Fibroblast of upper back skin (primary cell): ENCODE measurements at regions not wholly inside any gene's neighbourhood (a gene's known extent, or its start where the extent isn't known, plus 50 kb on each side); places are given as distances from the start of the nearest gene placed in this dataset.

Experiments used
- DNase-seq: peaks from one replicate; pipeline ENCODE4 v3.0.0-alpha.2; 2013

DNA sequence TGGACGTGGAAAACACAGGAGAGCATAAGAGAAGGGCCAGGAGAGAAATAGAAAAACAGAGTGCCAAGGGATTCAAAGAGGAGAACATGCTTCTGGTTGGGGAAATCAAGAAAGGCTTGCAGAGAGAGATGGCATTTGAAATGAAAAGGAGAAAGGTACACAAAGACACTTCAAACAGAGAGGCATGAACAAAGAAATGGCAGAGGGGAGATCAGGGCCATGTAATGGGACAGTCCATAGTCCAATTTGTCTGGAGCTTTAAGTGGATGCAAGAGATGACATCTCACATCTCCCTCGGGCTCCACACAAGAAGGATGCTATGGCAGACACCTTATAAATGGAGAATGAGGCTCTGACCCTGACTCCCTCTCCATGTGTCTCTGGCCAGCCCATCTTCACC is 331.1 kb downstream of the MLLT3 start:
- DNase-seq = no peak

DNA sequence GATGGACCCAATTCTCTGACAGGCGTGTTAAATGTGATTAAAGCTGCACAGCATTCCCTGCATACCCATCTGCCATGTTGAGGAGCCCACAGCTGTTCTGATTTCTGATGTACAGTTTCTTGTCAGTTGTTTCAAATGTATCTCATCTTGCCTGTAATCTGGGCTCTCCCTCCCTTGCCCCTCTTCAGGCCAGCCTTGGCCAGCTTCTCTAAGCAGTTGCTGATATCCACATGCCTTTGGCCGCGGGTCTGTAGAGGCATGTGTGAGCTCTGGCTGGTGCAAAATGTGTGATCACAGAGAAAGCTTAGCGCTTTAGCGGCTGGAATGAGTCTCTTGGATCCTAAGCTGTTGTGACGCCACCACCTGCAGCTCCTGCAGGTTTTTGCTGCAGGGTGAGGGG is 332.0 kb downstream of the MLLT3 start:
- DNase-seq = no peak

DNA sequence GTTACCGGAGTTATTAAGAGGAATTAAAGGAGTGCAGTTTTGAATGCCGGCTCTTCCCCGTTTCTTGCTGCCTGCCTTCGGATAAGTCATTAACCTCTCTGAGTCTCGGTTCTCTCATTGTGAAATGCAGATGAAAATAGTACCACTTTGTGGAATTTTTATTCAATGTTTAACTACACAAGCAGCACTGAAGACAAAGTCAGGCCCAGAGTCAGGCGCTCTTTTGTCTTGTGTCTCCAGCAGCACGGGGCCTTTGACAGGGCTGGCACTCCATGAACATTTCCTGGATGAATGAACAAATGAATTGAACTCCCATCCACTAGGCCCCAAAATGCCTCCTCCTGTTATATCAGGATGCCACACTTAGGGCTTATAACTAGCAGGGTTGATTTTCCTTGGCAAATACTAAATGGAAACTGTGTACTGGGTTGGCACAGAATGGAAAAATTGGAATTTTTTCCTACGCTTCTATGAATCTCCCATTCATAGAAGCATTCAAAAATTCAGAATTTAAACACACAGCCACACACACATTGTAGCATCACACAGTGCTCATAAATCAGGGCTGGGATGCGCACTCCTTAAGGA is 332.8 kb downstream of the MLLT3 start:
- no peak for DNase-seq

DNA sequence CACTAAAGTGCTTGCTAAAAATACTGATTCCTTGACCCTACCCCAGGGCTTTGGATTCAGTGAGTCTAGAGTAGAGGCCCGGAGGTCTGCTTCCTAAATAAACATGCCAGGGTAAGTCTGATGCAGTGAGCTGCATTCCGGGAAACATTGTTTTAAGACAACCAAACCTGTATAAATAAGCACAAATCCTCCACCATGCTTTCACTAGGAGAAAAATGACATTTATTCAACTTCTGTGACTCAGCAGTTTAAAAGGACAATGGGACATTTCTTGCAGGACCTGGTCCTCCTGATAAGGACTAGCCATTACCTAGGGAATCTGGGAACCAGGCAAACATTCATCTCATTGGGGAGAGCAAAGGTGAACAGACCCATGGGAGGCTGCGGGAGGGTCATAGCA is 335.3 kb downstream of the MLLT3 start:
- DNase-seq = no peak

DNA sequence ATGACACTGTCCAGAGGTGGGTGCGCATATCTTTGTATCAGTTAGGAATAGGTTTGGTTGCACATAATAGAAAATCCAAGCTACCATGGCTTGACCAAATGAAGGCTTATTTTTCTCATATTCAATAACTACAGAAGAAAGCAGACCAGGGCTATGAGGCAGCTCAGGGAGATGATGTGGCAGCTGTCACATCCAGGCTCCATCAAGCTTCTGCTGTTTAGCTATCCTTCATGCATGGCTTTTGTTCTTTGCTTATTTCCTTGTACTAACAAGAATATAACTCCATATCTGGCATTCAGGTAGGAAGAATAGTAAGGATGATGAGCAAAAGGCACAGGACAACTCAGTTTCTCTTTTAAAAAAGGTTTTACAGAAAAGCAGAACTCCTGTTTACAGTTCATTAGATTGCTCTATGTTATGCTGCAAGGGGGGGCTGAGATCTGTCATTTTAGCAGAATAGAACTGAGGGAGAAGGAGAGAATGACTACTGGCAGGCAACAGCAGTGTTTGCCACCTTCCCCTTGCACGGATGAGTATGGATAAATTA is 336.1 kb downstream of the MLLT3 start:
- DNase-seq = no peak

DNA sequence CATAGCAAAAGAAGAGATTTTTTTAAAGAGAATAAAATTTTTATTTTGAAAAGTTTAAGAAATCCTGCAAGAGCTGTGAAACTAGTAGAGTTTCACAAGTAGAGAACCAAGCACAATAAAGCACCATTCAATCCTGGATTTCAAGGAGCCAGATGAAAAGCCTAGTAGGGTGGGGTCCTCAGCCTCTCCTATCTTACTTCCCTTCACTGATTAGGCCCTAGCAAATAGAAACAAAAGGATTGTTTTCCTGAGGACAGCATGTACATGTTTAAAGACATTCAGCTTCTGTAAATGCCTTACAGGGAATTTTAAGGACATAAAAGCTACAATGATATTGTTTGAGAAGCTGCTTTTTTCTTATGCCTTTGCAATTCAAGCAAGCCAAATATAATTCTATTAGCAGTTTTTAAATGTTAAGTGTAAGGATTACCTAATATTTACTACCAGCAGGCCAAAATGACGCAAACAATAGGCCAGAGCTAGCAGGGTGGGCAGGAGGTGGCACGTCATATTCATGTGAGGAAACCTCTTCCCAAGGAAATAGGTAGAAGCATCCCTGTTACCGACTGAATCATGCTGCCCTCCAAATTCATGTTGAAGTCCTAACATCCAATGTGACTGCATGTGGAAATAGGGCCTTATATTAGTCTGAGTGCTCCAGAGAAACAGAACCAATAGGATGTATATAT is 337.6 kb downstream of the MLLT3 start:
- no peak for DNase-seq

DNA sequence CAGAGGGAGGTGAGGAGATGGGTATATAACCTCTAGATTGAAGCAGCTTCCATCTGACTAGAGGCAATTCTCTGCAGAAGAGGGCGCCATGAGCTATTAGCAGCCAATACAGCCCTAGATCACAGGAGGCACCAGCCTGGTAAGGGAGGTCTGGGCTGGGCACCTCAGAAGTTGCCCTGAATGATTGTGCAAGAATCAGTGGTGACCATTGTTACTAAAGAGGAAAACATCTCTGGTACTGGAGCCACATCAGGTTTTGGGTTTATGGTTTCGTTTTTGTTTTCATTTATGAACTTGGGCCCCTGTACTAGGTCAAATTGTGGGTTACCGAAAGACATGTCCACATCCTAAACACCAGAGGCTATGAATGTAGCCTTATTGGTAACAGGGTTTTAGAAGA is 342.0 kb downstream of the MLLT3 start:
- no peak for DNase-seq

DNA sequence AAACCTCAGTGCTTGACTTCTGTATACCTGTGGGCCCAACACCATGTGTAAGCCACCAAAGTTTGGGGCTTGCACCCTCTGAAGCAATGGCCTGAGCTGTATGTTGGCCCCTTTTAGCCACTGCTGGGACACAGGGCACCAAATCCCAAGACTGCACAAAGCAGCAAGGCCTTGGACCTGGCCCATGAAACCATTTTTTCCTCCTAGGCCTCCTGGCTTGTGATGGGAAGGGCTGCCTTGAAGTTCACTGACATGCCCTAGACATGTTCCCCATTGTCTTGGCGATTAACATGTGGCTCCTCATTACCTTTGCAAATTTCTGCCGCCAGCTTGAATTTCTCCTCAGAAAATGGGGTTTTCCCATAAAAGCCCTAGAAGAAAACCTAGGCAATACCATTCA is 345.5 kb downstream of the MLLT3 start:
- no peak for DNase-seq

DNA sequence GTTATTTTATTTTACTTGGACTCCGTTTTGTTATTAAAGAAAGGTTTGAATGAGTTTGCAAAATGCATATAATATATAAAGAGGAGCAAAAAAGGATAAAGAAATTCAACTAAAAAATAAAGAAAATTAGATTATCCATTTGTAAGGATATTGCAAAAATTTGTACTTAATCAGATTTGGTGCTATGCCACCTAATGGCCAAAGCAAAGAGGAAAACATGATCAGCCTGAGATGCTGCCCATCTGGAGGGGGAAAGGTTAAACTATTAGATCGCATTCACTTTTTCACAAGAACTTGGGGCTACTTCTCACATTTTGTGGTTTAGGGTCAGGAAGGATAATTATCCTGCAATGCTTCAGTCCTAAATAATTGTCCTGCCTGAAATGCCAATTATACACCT is 350.6 kb downstream of the MLLT3 start:
- no peak for DNase-seq

DNA sequence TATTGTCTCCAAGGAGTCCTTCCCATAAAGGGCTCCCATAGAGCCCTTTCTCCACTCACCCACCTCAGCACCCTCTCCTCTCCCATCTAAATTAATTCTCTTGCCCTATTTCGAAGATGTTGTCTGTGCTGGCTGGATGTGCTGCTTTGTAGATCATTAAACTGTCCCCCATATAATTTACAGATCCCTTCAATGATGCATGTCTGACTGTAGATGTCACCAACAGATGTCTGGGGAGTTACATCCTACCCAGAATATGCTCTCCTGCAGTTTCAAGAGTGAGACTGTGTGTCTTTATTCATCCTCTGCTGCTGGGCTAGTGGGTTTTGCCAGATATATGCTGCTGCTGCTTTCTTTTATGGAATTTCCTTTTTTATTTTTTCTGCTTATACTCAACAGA is 351.2 kb downstream of the MLLT3 start:
- peak; percentile 61 for DNase-seq

DNA sequence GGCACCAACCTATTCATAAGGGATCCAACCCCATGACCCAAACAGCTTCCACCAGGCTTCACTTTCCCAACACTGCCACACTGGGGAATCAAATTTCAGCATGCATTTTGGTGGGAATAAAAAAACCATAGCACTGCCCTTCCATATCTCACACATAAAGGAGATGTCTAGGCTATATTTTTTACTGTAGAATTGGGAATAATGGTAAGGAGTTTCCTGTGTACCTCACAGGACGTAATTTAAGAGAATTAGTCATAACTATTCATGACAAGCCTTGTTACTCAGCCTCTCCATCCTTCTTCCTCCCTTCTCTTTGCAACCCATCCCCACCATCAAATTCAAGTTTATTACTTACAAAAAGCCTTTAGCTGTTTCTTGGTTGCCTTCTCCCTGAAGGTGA is 352.1 kb downstream of the MLLT3 start:
- peak; percentile 16 for DNase-seq

DNA sequence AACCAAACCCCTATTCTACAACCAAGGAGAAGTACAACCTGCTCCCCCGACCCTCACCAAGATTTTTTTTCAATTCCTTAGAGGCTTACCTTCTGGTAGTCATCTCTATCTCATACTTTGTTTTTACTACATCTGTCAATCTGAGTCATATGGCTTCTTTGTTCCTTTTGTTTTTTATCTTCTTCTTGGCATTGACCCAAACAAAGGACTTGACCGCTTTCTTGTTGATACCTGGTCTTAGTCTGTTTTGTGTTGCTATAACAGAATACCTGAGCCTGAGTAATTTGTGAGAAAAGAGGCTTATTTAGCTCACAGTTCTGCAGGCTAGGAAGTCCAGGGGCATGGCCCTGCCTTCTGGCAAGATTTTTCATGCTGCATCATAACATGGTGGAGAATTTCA is 352.7 kb downstream of the MLLT3 start:
- DNase-seq = no peak

DNA sequence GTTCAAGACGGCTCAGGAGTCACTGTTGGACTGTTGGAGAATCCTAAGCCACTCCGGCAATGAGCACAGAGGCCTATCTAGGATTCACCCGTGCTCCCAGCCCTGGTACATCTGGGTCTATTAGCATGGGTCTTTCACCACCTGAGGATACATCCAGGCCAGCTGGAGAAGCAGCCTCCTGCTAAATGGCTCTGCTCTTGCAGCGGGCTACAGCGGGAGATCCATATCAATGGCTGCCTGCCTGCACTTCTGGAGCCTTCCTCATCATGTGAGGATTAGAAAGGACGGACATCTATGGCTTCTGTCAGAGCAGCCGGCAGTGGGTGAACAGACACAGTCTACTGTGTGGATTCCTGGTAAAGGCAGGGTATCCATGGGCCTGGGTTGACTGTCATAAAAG is 357.4 kb downstream of the MLLT3 start:
- DNase-seq = no peak

DNA sequence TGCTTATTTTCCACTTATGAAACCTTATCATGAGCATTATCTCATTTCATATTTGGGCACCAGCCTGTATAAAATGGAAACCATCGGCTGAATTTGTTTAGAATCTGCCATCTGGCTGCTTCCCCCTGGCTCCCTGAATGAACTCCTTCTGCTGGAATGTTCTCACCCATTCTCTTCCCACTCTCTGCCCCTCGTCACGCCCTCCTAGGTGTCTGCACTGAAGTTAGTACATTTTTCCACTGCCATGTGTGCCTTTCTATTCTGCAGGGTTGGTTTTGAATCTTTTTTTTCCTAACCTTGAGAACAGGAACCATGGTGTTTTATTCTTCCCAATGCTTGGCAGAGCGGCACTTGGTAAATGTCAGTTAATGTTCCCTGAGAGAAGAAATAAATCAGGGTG is 359.7 kb downstream of the MLLT3 start:
- DNase-seq = no peak

DNA sequence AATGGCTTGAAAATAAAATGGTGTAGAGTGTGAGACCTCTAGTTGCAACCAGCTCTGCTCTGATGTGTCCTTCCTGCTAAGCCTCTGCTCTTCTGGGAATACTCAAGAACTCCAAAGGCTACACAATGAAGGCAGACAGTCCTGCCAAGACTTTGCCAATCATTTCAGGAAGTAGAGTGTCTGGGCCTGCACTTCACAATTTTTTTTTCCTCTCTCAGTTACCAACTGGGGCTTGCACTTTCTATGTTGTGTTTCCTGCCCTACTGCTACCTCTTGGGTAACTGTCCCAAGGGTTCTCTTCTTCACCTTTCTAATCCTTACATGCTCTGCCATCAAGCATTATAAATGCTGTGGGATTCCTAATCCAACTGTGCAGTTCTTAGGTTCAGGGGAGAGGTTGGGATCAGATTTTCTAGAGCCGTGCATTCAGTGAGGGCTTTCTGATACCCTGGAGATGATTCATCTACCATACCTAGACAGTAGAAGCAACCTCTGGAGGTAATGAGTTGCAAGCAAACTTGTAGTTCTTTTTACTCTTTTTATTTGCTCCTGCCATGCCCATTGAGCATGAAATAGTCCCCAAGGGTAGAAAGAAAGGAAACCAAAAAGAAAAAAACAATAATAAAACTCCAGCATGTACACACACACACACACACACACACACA is 365.9 kb downstream of the MLLT3 start:
- no peak for DNase-seq

DNA sequence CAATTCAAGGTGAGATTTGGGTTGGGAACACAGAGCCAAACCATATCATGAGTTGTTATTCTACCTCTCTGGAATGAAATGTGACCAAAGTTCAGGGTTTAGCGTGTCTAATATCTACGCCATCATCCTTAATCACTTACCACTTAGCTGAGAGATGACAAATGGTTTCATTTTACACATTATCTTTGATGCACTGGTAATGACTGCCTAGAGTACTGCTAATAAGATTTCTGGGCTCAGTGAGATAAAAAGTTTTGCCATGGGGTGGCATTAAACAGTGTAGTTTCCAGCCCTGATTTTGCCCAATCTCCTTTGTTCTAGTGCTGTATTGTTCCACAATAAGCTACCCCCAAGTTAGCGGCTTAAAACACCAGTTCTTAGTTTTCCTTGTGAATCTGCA is 367.2 kb downstream of the MLLT3 start:
- no peak for DNase-seq

DNA sequence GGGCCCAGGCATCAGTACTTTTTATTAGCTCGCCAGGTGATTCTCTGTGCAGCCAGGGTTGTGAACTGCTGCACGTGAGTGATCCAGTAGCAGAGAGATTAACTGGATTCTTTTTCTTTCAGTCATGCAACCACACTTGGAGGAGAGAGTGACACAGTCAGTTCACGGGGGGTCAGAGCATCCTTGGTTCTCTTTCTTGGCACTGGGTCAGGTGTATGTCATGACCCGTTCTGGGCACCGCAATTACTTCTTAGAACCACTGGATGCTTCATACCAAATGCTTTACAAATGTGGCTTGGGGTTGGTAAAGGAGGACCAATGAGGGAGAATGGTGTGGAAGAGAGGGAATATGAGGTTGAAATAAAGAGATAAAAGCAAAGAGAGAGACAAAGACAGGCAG is 368.7 kb downstream of the MLLT3 start:
- peak; percentile 39 for DNase-seq

DNA sequence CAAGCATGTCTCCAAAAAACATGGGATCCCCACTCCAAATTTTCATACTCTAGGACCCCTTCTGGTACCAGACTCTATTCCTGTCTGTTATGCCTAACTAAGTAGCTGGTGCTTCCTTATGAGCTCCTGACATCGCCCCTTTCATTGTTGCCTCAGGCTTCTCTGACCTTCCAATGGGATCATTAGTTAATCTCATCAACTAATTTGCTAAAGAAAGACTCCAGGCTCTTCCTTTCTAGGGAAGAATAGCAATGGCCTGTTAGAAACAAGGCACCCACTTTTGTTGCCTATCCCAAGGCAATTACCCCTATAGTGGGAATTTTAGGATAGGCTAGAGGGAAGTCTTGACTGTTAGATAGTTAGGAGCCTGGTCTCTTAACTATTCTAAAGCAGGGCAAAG is 369.5 kb downstream of the MLLT3 start:
- DNase-seq = no peak

DNA sequence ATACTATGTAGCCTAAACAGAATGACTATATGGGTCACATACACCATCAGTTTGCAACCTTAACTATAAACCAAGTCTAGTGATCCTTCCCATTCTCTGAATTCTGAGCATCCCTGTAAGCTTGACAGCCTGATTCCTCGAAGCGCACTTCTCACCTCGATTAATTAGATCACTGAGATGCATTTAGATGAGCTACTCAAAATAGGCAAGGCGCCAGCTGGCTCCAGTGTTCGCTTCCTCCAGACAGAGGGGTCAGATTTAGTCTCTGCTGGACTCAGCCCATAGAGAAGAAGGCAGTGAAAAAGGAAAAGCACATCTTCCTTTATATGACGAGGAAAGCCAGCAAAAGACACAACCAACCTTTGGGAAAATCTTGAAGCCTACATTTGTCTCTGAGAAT is 371.5 kb downstream of the MLLT3 start:
- no peak for DNase-seq

DNA sequence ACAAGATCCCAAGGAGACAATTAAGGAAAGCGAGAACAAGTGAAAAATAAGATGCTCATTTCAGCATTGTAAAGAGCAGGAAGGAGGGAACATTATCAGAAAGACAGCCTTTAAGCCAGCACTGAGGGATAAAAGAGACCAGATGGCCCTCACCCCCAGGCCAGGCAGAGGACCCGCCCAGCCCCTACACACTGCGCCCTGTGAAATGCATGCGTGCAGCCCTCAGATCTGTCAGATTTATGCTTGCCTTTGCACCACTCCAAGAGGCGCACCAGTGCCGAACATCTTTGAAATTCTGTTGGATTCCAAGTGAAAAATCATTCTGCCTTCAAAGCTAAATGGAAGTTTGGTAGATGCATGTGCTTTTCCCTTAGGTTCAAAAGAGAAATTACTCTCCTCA is 378.0 kb downstream of the MLLT3 start:
- no peak for DNase-seq

DNA sequence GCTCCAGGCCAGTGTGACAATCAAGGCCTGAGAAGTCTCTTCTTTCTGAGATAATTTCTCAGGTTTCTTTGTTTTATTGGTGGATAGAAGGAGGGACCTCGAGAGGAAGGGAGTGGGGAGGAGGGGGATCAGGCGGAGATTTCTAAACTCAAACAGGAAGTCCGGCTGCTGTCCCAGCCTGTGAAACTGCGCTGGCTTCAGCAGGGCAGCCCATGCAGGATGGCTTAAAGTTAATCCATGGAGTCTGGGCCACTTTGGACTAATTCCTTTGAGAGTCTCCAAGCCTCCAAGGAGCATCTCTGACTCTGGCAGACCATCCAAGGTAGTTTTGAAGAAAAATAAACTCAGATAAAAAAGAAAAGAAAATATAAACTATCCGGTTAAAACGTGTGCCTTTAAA is 378.5 kb downstream of the MLLT3 start:
- DNase-seq = no peak

DNA sequence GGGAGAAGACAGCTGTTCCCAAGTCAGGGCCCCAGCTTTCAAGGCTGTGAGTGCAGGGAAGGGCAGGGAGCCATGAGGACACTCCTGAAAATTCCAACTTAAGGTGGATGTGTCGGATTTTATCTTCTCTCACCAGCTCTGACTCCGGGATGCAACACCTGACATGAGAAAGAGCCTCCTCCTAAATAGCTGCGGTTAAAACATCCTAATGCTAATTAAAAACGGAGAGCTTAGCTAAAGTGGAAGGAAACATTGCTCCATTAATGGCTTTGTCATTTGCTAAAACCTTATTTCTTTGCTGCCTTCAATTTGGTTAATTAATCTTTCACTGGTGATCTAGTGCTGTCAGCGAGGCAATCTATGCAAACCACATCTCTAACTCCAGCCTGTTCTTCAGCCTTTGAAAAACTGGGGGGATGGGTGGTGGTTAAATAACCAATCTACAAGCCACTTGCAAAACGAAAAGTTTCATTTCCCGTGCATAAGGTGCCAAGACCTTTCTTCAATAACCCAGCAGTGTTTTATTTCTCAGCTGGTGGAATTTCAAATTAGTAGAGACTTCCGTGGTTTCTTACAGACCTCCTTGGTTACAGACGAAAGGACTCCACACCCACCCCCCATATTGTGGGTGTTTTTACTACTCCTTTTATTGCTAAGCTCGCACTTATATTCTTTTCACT is 379.6 kb downstream of the MLLT3 start:
- peak; percentile 20 for DNase-seq

DNA sequence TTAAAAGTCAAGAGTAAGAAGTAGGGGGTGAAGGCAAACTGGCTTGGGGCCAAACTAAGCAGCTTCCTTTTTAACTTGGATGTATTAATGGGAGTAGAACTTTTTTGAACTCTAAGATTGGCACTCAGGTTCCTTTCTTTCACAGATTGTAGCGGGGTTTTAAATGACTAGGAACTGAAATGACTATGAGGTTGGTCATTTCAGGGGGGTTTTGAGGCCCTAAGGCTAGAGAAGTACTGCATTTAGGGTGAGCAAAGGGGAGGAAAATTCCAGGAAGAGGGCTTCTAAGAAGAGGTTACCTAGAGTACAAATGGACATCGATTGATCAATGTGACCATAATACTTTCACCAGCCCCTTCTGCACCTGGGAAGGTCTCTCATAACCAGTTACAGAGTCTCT is 381.8 kb downstream of the MLLT3 start:
- no peak for DNase-seq

DNA sequence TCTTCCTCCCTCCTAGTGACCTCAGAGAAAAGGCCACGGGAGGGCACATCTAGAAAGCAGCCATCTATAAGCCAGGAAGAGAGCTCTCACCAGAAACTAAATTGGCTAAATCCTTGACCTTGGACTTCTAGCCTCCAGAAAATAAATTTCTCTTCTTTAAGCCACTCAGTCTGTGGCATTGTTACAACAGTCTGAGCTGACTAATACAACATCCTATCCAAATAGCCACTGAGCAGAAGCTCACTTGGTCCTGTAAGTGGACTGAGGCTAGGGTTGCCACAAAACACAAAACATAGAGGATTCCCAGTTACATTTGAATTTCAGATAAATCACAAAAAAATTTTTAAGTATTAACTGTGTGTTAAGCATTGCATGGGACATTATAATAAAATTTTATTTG is 383.4 kb downstream of the MLLT3 start:
- DNase-seq = no peak
